ENCODE measurements at regions not wholly inside any gene's neighbourhood (a gene's known extent, or its start where the extent isn't known, plus 50 kb on each side); places are given as distances from the start of the nearest gene placed in this dataset.

DNA sequence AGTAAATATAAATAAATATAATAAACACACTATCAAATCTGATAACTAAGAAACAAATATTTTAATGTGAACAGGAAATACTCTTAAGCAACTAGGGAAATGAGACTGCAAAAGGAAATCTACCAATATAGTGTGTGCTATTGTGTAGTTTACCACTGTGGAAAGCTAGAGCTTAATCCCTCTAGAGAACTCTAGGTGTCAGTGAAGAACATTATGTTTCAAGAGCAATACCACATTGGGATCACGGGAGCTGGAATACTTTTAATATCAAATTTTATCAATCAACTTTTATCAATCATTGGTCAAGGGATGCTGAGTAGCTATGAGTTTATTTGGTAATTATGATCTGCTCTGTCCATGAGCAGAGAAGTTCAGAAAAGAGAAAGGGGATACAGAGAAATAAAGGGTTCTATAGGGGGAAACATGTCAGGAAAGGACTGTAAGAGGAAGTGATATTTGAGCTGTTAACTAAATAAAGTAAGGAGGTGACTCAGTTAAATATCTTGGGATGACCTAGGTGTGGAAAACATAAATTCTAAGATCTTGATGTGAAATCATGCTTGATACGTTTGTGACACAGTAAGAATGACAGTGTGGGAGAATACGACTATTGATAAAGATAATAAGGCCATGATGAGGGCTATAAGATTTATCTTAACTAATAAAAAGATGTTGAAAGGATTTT is 762.2 kb upstream of the ALCAM start:
- ATAC-seq = no peak

- no peak for ATAC-seq
Observed at GRCh38 chr3:104606812-104607211, 759.9 kb upstream of the ALCAM start.

DNA sequence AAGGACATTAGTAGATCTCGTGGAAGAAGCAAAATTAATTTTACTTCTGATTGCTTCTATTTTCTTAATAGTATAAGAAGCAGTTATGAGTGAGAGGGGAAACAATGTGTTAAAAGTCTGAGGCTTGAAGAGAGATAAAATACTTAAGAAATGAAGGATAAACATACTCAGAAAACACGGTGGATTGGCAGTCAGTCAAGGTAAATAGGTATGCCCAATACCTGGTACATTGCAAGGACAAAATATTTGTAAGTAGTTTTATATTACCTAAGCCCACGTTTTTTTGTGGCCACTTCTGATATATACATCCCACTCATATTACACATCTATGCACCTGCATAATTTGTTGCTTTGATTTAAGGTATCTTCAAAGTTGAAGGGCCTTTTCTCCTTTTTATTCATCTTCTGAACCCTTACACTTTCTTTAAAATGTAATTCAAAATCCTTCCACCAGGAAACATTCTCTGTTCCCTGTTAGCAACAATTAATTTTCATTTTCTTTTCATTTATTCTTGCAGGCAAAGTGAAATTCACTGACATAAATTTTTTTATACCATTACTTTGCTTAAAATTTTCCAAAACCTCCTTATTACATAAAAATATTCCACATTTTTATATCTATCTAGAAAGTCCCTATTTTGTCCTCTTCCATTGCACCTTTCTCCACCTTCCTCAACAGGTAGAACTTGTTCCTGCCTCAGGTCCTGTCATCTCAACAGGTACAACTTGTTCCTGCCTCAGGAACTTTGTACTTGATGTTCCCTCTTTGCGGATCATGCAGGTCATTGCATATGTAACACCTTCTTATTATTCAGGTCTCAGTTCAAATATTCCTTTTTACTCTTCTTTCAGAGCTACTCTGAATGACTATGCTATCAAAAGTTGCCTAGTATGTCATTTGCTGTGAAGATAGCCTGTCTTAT is 755.7 kb upstream of the ALCAM start:
- no peak for ATAC-seq

- ATAC-seq = no peak
Observed at GRCh38 chr3:104612218-104612617, 754.5 kb upstream of the ALCAM start.

GRCh38 chr3:104614564-104614963 is 752.1 kb upstream of the ALCAM start:
- no peak for ATAC-seq

DNA sequence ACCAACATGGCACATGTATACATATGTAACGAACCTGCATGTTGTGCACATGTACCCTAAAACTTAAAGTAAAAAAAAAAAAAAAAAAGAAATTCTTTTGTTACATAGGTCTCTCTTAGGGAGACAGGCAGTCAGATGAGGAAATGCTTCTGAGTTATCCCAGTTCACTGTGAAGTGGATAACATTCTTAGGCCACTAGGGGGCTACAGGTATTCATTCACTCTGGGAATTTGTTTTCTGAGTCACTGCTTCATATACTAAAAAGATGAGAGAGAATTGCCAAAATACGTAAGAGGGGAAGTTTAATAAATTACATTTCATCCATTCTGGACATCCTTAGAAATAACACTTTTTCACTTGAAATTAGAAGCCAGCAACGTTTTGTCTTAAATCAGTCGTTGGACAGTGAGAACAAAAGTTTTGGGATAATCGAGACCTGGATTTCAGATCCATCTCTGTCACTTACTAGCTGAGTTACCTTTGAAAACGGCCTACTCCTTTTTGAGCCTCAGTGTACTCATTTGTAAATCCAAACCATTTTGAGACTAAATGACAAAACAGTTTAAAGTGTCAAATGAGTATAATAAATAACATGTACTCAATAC is 738.4 kb upstream of the ALCAM start:
- no peak for ATAC-seq

DNA sequence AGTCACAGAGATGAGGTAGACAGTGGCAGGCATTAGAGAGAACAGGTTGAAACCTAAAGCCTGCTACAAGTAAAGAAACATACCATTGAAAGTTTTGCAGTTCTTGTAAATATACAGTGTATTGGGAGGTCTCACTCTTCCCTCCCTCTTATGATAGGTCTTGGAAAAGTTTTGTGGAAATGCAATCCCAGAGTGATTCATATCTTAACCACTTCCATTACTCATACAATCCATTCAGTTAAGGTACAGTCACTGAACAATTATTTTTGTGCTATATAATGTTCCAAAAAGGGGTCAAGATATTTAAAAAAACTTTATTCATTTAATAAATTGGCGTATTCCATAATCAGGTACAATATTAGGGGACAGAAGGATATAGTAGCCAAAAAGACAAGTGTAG is 737.7 kb upstream of the ALCAM start:
- ATAC-seq = no peak

GRCh38 chr3:104631254-104631653 is 735.5 kb upstream of the ALCAM start:
- no peak for ATAC-seq

DNA sequence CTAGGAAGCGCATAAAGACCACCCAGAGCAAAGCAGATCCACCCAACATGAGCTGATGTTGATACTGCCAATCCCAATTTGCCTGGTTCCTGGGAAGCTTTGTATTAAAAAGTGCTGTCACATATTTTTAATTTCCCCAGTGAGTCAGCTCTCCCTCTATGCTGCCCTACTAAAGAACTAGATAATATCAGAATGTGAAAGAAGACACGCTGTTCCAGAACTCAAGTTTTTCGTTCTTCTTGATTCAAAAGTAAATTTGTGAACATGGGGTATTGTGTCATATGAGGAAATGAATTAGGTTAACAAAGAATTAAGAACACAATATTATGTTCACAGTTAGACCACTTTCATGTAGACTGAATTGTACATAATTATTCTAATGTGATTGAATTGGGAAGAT is 734.2 kb upstream of the ALCAM start:
- ATAC-seq = no peak

DNA sequence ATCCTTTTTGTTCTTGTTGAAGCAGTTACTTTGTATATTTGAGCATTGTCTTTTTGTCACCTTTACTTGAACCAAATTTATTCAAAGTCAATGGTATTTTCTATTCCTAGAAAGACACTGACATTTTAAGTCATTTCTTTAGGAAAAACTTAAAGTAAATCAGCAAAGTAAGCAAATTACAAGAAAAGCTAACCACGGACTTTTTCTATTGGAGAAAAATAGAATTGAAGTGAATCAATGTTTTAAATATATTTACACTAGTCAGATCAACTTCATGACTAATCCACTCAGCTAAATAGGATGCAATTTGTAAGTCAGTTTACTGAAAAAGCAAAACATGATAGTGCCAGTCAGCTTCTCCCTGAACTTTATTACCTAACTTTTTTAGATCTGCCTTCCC is 733.8 kb upstream of the ALCAM start:
- ATAC-seq = no peak

DNA sequence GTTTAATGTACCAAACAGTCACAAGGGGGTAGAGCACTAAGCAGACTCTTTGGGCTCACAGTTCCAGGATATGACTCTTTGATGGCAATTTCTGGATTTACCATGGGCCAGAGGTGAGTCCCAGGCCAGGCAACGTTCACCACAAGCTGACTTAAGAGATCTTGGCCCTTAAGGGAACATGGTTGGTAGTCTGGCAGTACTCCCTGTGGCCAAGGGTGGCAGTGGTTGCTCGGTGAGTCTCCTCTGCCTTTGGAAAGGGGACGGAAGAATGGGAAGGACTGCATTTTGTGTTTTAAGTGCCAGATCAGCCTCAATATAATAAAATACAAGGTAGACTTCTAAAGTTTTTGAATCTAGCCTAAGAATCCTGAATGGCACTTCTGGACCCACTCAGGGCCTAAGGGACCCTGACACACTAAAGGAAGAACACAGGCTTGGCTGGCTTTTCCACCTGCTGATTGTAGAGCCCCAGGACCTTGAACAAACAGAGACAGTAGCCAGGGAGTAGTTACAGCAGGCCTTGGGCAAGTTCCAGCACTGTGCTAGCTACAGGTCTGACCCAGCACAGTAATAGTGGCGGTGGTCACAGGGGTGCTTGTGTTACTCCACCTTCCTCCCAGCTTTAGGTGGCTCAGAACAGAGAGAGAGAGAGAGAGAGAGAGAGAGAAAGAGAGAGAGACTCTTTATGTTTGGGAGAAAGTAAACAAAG is 730.7 kb upstream of the ALCAM start:
- ATAC-seq = no peak

- no peak for ATAC-seq
Observed at GRCh38 chr3:104642827-104643226, 723.9 kb upstream of the ALCAM start.

DNA sequence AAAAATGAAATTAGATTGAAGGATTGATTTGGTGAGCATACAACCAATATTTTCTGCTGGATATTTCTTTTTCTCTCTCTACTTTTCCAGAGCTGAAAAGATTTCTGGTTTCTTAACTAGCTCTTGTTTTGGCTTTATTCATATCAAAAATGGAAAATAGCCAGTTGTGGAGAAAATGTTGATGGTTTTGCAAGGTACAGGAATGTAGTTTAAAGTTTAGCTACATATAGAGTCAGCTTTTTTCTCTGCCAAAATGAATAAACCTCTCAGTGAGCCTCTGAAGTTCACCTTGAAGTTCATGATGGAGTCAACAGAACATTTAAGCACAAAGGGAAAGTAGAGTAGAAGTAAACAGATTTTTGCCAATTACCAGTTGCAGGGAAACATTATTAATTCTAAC is 720.5 kb upstream of the ALCAM start:
- ATAC-seq = no peak

GRCh38 chr3:104648823-104649222 is 717.9 kb upstream of the ALCAM start:
- no peak for ATAC-seq

- no peak for ATAC-seq
Observed at GRCh38 chr3:104669083-104669482, 697.6 kb upstream of the ALCAM start.

GRCh38 chr3:104672331-104672730 is 694.4 kb upstream of the ALCAM start:
- no peak for ATAC-seq

DNA sequence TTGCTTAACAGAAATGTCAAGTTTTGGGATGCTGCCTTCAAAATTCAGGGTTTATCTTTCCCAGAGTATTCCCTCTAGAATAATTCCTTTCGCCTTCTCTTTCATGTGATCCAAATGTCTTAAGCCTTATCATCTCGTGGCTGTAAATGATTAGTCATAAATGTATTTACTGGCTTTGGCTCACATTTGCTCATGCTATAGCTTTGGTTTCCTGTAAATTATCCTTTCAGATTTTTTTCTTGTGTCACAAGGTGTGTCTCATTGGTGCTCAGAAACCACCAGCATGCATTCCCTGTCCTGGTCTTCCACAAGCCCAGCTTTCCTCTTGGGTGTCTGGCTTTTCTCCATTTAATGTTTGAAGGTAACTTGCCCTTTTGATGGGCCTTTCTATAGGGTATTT is 692.7 kb upstream of the ALCAM start:
- no peak for ATAC-seq

DNA sequence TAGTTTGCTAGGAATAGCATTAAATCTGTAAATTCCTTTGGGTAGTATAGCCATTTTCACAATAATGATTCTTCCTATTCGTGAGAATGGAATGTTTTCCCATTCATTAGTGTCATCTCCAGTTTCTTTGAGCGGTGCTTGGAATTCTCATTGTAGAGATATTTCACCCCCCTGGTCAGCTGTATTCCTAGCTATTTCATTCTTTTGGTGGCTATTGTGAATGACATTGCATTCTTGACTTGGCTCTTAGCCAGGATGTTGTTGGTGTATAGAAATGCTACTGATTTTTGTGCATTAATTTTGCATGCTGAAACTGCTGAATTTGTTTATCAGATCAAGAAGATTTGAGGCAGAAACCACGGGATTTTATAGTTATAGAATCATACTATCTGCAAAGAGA is 690.5 kb upstream of the ALCAM start:
- ATAC-seq = no peak

DNA sequence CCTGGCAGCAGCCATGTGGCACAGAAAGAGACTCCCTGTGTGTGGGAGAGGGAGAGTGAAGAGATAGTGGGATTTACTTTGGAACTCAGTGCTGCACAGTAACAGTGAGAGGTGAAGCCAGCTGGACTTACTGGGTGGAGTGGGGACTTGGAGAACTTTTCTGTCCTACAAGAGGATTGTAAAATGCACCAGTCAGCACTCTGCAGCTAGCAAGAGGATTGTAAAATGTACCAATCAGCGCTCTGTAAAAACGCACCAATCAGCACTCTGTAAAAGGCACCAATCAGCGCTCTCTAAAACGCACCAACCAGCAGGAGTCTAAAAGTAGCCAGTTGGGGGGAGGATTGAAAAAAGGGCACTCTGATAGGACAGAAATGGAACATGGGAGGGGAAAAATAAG is 688.8 kb upstream of the ALCAM start:
- ATAC-seq = no peak

- no peak for ATAC-seq
Observed at GRCh38 chr3:104685492-104685891, 681.2 kb upstream of the ALCAM start.

DNA sequence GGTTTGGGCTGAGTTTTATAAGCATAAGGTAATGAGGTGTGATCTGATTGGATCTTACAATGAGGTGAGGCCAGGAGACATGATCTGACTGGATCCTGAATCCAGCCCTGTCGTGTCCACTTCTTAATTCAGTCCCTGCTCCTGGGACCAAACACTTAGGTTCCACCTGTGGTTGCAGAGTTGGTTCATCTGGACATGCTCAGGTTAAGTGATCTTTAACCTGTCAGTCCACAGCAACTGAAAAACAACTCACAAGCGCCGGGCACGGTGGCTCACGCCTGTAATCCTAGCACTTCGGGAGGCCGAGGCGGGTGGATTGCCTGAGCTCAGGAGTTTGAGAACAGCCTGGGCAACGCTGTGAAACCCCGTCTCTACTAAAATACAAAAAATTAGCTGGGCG is 679.3 kb upstream of the ALCAM start:
- ATAC-seq = no peak

- ATAC-seq = no peak
Observed at GRCh38 chr3:104696470-104696869, 670.2 kb upstream of the ALCAM start.

DNA sequence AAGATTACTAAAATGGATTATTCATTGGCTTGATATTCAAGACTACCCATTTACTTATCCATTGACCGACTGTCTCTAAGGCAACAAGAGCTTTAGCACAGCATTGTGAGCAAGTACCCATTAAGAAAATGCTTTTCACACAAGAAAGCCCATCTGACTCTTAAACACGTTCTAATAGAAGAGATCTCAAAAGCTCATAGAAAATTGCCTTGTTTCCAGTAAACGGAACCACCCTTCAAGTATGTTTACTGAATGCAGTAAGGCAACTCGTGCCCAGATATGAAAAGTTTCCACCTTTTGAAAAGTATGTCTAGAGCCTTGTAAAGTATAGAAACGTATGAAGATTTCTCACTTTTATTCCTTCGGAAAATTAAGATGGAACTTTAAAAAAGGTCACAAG is 655.3 kb upstream of the ALCAM start:
- no peak for ATAC-seq
